ENCODE measurements at regions not wholly inside any gene's neighbourhood (a gene's known extent, or its start where the extent isn't known, plus 50 kb on each side); places are given as distances from the start of the nearest gene placed in this dataset.
"Not testable (repeated sequence)": the region's sequence is repeated elsewhere in the genome, so short reads cannot be mapped to it uniquely, and the experiment has no call there.

DNA sequence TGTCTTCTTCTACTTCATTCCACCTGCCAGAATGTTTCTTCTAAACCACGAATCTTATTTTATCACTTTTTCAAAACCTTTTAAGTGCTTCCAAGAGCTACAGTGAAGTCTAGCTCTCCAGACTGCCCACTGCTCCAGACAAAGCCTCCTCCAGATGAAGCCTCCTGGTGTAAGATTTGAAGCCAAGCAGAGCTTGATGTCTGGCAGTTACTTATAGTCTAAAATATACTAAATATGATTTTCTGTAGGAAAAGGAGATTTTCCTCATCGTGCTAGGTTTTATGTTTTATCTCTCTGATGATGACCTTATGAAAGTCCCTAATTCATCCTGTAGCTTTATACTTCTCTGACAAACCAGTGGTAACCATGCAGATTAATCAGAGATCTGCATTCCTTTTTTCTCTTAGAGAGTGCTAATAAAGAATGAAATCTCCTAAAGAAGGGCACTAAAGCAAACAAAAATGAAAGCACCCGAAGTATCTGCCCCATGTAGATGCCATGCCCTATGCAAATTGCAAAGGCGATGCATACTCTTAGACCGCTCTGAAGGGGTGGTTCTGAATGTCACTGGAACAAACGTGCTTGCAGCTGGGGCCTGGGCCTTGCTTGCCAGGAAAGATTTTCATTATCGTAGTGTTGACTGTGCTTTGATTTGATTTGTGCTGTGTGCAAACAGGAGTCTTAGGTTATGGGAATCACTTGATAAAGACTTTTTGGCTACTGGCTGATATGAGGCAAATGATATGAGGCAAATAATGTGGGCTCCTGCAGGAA, 314.2 kb downstream of the PID1 start:
- DNase-seq (ENCODE audit: low spot score): peak; percentile 92

- DNase-seq (ENCODE audit: low spot score): peak; percentile 65
Observed at GRCh38 chr2:228949831-228950230, 321.3 kb downstream of the PID1 start.

DNA sequence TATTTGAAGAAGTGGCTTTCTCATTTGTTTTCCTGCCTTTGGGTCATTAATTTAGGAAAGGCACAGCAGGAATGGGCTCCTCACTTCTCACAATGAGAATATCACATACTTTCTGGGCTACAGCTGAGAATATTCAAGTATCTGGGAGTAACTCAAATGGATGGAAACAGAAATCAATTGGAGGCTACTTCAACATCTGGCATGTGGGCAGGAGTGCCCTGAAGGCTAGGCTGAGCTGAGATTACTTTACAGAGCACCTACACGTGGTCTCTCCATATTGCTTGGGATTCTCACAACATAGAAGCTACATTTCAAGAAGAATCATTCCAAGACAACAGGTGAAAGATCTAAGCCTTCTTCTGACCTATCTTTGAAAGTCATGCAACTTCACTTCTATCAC, 325.4 kb downstream of the PID1 start:
- DNase-seq (ENCODE audit: low spot score): no peak

DNA sequence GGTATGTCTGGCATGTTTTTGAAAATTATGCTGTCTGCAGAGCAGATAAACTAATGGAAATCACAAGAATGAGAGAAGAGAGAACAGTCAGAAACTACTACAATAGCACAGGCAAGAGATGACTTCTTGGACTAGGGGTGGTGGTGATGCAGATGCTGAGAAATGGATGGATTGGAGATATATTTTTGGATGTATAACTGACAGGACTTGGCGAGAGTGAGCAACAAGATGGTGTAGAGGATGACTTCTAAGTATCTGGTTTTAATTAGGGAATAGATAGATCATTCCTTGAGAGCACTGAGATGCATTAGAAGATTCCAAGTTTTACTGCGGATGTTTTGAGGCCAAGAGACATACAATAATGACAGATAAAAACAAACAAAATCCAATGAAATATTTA, 328.2 kb downstream of the PID1 start:
- no peak for DNase-seq (ENCODE audit: low spot score)

- DNase-seq (ENCODE audit: low spot score): no peak
Observed at GRCh38 chr2:228938629-228939028, 332.5 kb downstream of the PID1 start.

- no peak for DNase-seq (ENCODE audit: low spot score)
Observed at GRCh38 chr2:228927028-228928010, 343.8 kb downstream of the PID1 start.

DNA sequence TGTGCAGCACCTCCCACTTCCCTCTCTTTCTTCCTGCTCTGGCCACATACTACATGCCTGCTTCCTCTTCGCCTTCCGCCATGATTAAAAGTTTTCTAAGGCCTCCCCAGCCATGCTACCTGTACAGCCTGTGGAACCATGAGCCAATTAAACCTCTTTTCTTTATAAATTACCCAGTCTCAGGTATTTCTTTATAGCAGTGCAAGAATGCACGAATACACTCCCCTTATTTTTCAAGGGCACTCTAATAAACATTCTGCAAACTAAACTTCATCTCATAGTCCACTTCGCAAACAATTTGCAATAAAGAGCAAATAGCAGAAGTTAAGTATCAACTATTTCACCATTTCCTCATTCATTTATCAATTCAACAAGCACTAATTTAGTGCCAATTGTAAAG, 351.3 kb downstream of the PID1 start:
- no peak for DNase-seq (ENCODE audit: low spot score)

- peak; percentile 25 for DNase-seq (ENCODE audit: low spot score)
Observed at GRCh38 chr2:228917220-228917619, 353.9 kb downstream of the PID1 start.

DNA sequence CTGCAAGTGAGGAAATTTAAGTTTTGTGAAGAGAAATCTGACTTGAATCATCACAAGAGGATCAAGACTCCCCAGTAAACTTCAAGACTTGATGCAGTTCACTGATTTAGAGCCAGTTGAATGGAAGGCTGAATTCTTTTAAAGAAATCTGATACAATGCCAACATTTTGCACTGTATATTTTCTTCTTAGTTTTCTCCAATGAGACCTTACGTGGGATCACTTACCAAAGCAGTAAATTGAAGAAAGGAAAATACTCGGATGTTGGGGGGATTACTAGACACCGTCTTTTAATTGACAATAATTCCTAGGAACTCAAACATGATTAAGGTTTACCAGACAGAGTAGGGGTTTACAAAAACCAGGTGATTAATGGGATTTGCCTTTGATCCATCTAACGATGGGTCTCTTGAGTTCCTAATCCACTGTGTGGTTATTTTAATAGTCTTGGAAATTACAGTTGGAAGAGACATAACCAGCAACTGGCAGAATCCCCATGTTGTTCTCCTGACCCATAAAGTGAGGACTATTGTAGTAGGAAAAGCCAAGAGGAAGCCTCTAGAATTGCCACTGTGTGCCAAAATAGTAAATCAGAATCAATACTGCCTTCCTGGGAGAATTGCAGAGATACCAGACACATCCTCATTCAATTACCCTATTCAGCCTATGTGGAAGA, 354.5 kb downstream of the PID1 start:
- no peak for DNase-seq (ENCODE audit: low spot score)

- DNase-seq (ENCODE audit: low spot score): no peak
Observed at GRCh38 chr2:228913176-228913575, 357.9 kb downstream of the PID1 start.

- DNase-seq (ENCODE audit: low spot score): not testable (repeated sequence)
Observed at GRCh38 chr2:228910872-228911271, 360.2 kb downstream of the PID1 start.

- DNase-seq (ENCODE audit: low spot score): no peak
Observed at GRCh38 chr2:228902176-228902575, 368.9 kb downstream of the PID1 start.

DNA sequence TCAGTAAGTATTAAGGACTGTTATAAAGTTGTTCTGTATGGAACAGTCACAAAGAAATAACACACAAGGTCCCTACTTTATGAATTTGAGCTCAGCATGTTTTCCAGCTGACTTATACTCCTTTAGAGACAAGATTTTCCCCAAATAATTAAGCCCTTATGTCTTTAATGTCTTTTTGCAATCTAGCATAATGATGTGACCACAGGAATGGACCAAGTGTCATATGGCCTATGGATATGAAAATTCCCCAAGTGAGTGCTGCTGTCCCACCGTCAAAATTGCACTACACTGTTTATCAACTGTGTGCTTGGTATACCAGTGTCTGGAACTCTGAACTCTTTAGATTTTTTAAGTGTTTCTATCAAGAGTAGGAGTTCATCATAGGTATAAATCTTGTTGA, 369.6 kb downstream of the PID1 start:
- no peak for DNase-seq (ENCODE audit: low spot score)

DNA sequence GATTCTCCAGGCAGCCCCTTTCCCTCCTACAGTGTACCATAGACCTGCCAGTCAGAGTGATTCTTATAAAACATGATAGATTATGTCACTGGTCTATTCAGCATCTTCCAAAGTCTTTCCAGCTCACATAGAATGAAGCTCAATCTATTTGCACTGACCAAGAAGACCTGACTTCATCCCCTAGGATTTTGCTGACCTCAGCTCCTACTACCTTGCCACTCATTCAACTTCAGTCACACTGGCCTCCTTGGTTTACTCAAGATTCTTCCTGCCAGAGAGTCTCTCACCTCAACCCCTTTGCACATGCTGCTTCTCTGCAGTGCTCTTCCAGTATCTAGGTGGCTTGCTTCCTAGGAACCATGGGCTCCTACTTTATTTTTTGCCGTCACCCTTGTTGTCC, 392.9 kb downstream of the PID1 start:
- no peak for DNase-seq (ENCODE audit: low spot score)

- peak; percentile 76 for DNase-seq (ENCODE audit: low spot score)
Observed at GRCh38 chr2:228876276-228876675, 394.8 kb downstream of the PID1 start.

- DNase-seq (ENCODE audit: low spot score): no peak
Observed at GRCh38 chr2:228875152-228875900, 395.8 kb downstream of the PID1 start.

- DNase-seq (ENCODE audit: low spot score): no peak
Observed at GRCh38 chr2:228871012-228871411, 400.1 kb downstream of the PID1 start.

DNA sequence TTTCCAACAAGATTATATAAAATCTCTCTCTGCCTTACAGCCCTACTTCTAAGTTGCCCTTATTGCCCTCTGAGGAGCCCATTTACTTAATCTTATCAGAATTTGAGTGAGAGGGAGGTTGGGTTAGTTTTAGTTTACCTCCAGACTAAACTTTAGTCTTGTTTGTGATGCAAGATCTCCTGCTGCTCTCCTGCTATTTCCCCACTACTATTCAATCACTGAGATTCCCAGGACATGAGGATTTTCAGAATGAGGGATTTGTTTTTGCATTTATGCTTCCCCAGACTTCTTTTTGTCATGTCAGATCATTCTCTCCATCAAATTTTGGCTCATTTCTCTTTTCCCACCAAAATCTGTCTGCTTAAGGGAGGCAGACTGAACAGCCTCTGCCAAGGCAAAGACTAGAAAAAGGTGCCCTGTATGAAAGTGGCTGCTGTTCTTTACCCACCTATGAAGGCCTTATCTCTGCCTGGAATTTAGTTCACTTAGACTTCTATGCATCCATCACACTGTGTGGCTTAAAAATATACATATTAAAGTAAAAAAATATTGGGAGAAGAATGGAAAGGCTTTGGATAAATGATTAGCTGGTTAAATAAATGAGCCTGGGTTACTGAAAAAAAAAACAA, 401.3 kb downstream of the PID1 start:
- no peak for DNase-seq (ENCODE audit: low spot score)

- DNase-seq (ENCODE audit: low spot score): no peak
Observed at GRCh38 chr2:228867406-228867805, 403.7 kb downstream of the PID1 start.

- DNase-seq (ENCODE audit: low spot score): peak; percentile 51
Observed at GRCh38 chr2:228866781-228867180, 404.3 kb downstream of the PID1 start.

DNA sequence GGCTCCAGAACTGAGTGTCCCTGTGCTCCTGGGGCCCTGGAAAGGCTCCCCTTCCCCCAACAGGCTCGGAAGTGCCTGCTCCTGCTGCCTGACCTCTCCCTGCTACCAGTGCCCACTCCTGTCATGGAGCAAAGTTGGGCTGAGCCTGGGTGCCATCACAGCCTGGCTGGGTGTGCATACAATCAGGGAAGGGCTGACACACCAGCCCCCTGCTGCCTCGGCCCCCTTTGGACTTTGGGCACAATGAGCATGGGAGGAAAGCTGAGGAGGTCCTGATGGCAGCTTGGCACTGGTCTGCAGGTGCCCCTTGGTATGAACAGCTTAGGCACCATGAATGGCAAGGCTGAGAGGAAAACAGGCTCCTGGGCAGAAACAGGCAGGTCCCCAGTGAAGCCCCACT, 405.0 kb downstream of the PID1 start:
- DNase-seq (ENCODE audit: low spot score): no peak
